ENCODE measurements at regions not wholly inside any gene's neighbourhood (a gene's known extent, or its start where the extent isn't known, plus 50 kb on each side); places are given as distances from the start of the nearest gene placed in this dataset.

DNA sequence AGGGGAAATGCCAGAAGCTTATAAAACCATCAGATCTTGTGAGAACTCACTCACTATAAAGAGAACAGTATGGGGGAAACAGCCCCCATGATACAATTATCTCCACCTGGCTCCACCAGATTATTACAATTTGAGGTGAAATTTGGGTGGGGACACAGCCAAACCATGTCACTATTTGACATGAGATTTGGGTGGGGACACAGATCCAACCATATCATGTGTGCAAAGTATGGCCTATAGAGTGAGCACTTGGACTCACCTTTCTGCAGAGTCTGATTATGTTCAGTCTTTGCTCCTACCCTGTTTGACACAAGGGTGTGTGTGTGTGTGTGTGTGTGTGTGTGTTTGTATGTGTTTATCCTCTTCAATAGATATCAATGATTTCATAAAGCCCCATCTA, 287.5 kb downstream of the ZNF536 start:
- peaks cover 5% of the 10 kb centered on the region for H3K27me3 Mint-ChIP-seq (ENCODE audit: low read depth)
- H3K27ac Mint-ChIP-seq, result no peak overlapping the region
- no peaks in the 10 kb centered on the region for H3K79me1 ChIP-seq (ENCODE audit: insufficient read depth, low read depth, low read length, poor library complexity, severe bottlenecking)
- no peak overlapping the region for H2AFZ ChIP-seq (ENCODE audit: low read length)
- H3K4me3 Mint-ChIP-seq, result no peak overlapping the region
- no peak overlapping the region for H2BK5ac ChIP-seq (ENCODE audit: insufficient read length, low read length)
- no peak overlapping the region for H2AK5ac ChIP-seq (ENCODE audit: insufficient read length, low read length)
- no peak overlapping the region for H3K18ac ChIP-seq (ENCODE audit: insufficient read length, low read depth, low read length)
- peaks cover 28% of the 10 kb centered on the region in 2 experiments for H3K4me1 Mint-ChIP-seq
- no peak overlapping the region for H4K91ac ChIP-seq (ENCODE audit: insufficient read length, low read depth, low read length)
- no peak overlapping the region for H3K4me2 ChIP-seq (ENCODE audit: insufficient read depth, insufficient read length, low read length)
- DNase-seq, result no peak
- H2BK12ac ChIP-seq (ENCODE audit: insufficient read length, low read depth, low read length), result no peak overlapping the region
- H3K27me3 ChIP-seq (ENCODE audit: insufficient read depth, low read length), result no peaks in the 10 kb centered on the region
- H2BK15ac ChIP-seq (ENCODE audit: low read depth, low read length), result no peak overlapping the region
- no peaks in the 10 kb centered on the region for H3K9me3 ChIP-seq (ENCODE audit: control insufficient read depth, low read depth, low read length)
- no peak overlapping the region for H3K27ac ChIP-seq (ENCODE audit: insufficient read length, low read depth, low read length)
- H3K23ac ChIP-seq (ENCODE audit: insufficient read length, low read depth, low read length), result no peak overlapping the region
- H2BK20ac ChIP-seq (ENCODE audit: low read depth, low read length, poor library complexity, severe bottlenecking), result no peak overlapping the region
- no peak overlapping the region for H3K9ac ChIP-seq (ENCODE audit: extremely low read depth, insufficient read length, low read length)
- H3K23me2 ChIP-seq (ENCODE audit: insufficient read length, low read depth, low read length, poor library complexity, severe bottlenecking), result no peaks in the 10 kb centered on the region
- no peak overlapping the region for H4K8ac ChIP-seq (replicated peaks; ENCODE audit: insufficient read length, low read depth, low read length)
- H3K14ac ChIP-seq (ENCODE audit: insufficient read depth, low read length), result no peak overlapping the region
- H4K20me1 ChIP-seq (ENCODE audit: control insufficient read depth, insufficient read depth, insufficient read length), result no peaks in the 10 kb centered on the region
- H3K4ac ChIP-seq (ENCODE audit: low read depth, low read length), result no peak overlapping the region
- TF ChIP-seq, protein P1, sequence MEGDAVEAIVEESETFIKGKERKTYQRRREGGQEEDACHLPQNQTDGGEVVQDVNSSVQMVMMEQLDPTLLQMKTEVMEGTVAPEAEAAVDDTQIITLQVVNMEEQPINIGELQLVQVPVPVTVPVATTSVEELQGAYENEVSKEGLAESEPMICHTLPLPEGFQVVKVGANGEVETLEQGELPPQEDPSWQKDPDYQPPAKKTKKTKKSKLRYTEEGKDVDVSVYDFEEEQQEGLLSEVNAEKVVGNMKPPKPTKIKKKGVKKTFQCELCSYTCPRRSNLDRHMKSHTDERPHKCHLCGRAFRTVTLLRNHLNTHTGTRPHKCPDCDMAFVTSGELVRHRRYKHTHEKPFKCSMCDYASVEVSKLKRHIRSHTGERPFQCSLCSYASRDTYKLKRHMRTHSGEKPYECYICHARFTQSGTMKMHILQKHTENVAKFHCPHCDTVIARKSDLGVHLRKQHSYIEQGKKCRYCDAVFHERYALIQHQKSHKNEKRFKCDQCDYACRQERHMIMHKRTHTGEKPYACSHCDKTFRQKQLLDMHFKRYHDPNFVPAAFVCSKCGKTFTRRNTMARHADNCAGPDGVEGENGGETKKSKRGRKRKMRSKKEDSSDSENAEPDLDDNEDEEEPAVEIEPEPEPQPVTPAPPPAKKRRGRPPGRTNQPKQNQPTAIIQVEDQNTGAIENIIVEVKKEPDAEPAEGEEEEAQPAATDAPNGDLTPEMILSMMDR (conservative IDR thresholded peaks at IDR 0.05), result no peak
- no peaks in the 10 kb centered on the region for H3K36me3 Mint-ChIP-seq (ENCODE audit: insufficient read depth in 1 of 3, low read depth in 3 of 3)
- no peak overlapping the region for H2BK120ac ChIP-seq (ENCODE audit: low read depth, low read length, poor library complexity, severe bottlenecking)
- no peaks in the 10 kb centered on the region for H3K79me2 ChIP-seq (ENCODE audit: insufficient read depth, low read length)
- H3K56ac ChIP-seq (ENCODE audit: insufficient read length, low read depth, low read length), result no peak overlapping the region
- no peaks in the 10 kb centered on the region; the same call in 1 of the 2 replicates for H3K4me1 ChIP-seq (ENCODE audit: insufficient read depth, low read length)
- H3T11ph ChIP-seq (ENCODE audit: low read length), result no peak overlapping the region
- H3K9me3 Mint-ChIP-seq, result peaks cover 0 to 3% of the 10 kb centered on the region in 2 experiments; a peak in 3 of 5 replicates
- H4K5ac ChIP-seq (ENCODE audit: insufficient read length, low read depth, low read length), result no peak overlapping the region

Data from H9 (cell line).